Esophagus squamous epithelium (tissue), 5 donors: ENCODE measurements at regions not wholly inside any gene's neighbourhood (a gene's known extent, or its start where the extent isn't known, plus 50 kb on each side); places are given as distances from the start of the nearest gene placed in this dataset.

Experiments
- DNase-seq: peaks from one replicate; lab custom pipeline; 2025; lab: John Stamatoyannopoulos, UW
- H3K27ac ChIP-seq, 4 donors: fragments of 200-600 bp; sonication (generic); one replicate each; pipeline ENCODE4 v1.5.1; 2016 to 2019; ENCODE audit warnings: mild to moderate bottlenecking in 1 of 4
- H3K27me3 ChIP-seq, 4 donors: fragments of 200-600 bp; sonication (generic); 1 replicate in 3 of 4; 2 replicates in 1 of 4; pipeline versions ENCODE4 v1.5.1 to v1.6.0; 2017 to 2021; ENCODE audit warnings: antibody characterized with exemption in 1 of 4
- H3K36me3 ChIP-seq, 3 donors: fragments of 200-600 bp; sonication (generic); one replicate each; pipeline ENCODE4 v1.5.1; 2016 to 2019
- H3K4me1 ChIP-seq, 3 donors: fragments of 200-600 bp; sonication (generic); one replicate each; pipeline ENCODE4 v1.5.1; 2017 to 2019
- H3K4me3 ChIP-seq, 4 donors: fragments of 200-600 bp; sonication (generic); 1 replicate in 3 of 4; 2 replicates in 1 of 4; pipeline ENCODE4 v1.5.1; 2016 to 2019; ENCODE audit warnings: mild to moderate bottlenecking in 2 of 4, moderate library complexity in 1 of 4
- H3K9me3 ChIP-seq, 3 donors: fragments of 200-600 bp; sonication (generic); one replicate each; pipeline ENCODE4 v1.5.1; 2016 to 2019
- POLR2A ChIP-seq, 4 donors: fragments of 450-650 bp; IDR thresholded peaks; one replicate each; pipeline ENCODE4 v1.6.1; 2017; ENCODE audit warnings: antibody characterized with exemption in 4 of 4, mild to moderate bottlenecking in 4 of 4, moderate library complexity in 3 of 4
- WGBS, 2 donors: methylation state at CpG; one replicate each; pipeline ENCODE4 v1.1.5; 2018; 5-methylcytosine and 5-hydroxymethylcytosine counted together
- intact Hi-C: fragments of 100-400 bp; cut with DNase I; formaldehyde crosslinking; loops from one replicate; pipeline ENCODE4 v1.15.0; 2022
- TF ChIP-seq, protein P1 (sequence below), 6 experiments: fragments of 450-650 bp in 4 of 6; fragments of 200-600 bp in 2 of 6; sonication (generic) in 2 of 6; IDR thresholded peaks; one replicate each; pipeline ENCODE4 v1.5.1; 2016 to 2019; ENCODE audit warnings: antibody characterized with exemption in 6 of 6, mild to moderate bottlenecking in 4 of 6, moderate library complexity in 4 of 6
- donor health status: DM: yes; HTN: yes; CAD: no.

DNA sequence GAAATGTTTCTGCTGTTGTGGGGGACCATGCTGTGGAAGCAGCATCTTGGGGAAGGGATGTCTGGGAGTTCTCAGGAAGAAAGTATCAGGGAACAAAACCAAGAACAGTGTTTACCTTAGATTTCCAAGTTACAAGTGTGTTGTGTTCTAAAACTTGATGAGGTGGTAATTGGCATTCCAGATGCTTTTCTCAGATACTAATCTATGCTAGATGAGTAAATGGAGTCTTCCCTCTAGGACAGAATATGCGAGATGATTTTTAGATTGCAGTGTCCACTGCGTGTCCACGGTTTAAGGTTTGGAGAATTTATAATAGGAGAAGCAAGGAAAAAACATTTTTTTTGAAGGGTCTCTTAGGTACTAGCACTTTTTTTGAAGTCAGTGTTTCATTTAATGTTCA is 436.5 kb downstream of the PCNX1 start:
- intact Hi-C loops = no loop called here
- WGBS, 2 donors = 70 to 97% methylated on average over 3 of the region's 3 CpGs
- Histone ChIP-seq H3K4me3 (no peak overlapping the region), H3K27me3 (no peaks in the 10 kb centered on the region), H3K4me1 (peaks cover 0 to 13% (median 7%) of the 10 kb centered on the region in 3 donors), H3K36me3 (no peaks in the 10 kb centered on the region), H3K9me3 (no peaks in the 10 kb centered on the region), H3K27ac (peak overlapping the region in 1 of 4 donors; percentile 6)
- DNase-seq = no peak
- TF ChIP-seq, protein P1, sequence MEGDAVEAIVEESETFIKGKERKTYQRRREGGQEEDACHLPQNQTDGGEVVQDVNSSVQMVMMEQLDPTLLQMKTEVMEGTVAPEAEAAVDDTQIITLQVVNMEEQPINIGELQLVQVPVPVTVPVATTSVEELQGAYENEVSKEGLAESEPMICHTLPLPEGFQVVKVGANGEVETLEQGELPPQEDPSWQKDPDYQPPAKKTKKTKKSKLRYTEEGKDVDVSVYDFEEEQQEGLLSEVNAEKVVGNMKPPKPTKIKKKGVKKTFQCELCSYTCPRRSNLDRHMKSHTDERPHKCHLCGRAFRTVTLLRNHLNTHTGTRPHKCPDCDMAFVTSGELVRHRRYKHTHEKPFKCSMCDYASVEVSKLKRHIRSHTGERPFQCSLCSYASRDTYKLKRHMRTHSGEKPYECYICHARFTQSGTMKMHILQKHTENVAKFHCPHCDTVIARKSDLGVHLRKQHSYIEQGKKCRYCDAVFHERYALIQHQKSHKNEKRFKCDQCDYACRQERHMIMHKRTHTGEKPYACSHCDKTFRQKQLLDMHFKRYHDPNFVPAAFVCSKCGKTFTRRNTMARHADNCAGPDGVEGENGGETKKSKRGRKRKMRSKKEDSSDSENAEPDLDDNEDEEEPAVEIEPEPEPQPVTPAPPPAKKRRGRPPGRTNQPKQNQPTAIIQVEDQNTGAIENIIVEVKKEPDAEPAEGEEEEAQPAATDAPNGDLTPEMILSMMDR (IDR thresholded peaks at IDR 0.05) = no peak
- TF ChIP-seq POLR2A (IDR thresholded peaks at IDR 0.05) = no peak

DNA sequence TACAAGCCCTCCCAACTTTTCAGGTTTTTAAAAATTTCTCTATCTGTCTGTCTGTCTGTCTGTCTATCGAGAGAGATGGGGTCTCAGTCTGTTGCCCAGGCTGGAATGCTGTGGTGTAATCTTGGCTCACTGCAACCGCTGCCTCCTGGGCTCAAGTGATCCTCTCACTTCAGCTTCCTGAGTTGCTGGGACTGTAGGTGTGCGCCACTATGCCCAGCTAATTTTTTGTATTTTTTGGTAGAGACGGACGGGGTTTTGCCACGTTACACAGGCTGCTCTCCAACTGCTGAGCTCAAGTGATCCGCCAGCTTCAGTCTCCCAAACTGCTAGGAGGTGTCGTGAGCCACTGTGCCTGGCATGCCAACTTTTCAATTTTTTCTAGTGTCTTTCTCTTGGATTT is 437.2 kb downstream of the PCNX1 start:
- no peaks in the 10 kb centered on the region for H3K9me3 ChIP-seq
- no peaks in the 10 kb centered on the region for H3K36me3 ChIP-seq
- H3K4me1 ChIP-seq = peaks cover 0 to 6% (median 2%) of the 10 kb centered on the region in 3 donors
- no peak overlapping the region for H3K27ac ChIP-seq
- intact Hi-C loops = no loop called here
- no peaks in the 10 kb centered on the region for H3K27me3 ChIP-seq
- DNase-seq = no peak
- H3K4me3 ChIP-seq = no peak overlapping the region
- TF ChIP-seq, protein P1 (IDR thresholded peaks at IDR 0.05) = no peak
- no peak for TF ChIP-seq POLR2A (IDR thresholded peaks at IDR 0.05)
- WGBS, 2 donors = 88 to 90% methylated on average over 8 of the region's 8 CpGs

DNA sequence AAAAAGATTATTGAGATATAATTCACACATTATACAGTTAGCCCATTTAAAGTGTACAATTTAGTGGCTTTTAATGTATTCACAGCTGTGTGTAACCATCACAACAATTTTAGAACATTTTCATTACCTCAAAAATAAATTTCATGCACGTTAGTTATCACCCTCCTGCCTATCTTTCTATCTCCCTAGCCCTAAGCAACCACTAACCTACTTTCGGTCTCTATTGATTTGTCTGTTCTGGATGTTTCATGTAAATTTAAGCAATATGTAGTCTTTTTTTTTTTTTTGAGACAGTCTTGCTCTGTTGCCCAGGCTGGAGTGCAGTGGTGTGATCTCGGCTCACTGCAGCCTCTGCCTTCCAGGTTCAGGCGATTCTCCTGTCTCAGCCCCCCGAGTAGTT is 439.4 kb downstream of the PCNX1 start:
- peaks cover 0 to 8% (median 0%) of the 10 kb centered on the region in 3 donors for H3K4me1 ChIP-seq
- no peak overlapping the region for H3K4me3 ChIP-seq
- H3K27me3 ChIP-seq = no peaks in the 10 kb centered on the region
- WGBS, 2 donors = 91 to 92% methylated on average over 5 of the region's 5 CpGs
- TF ChIP-seq, protein P1 (IDR thresholded peaks at IDR 0.05) = no peak
- no peak for TF ChIP-seq POLR2A (IDR thresholded peaks at IDR 0.05)
- no peak for DNase-seq
- H3K36me3 ChIP-seq = no peaks in the 10 kb centered on the region
- intact Hi-C loops = no loop called here
- no peaks in the 10 kb centered on the region for H3K9me3 ChIP-seq
- H3K27ac ChIP-seq = no peak overlapping the region

DNA sequence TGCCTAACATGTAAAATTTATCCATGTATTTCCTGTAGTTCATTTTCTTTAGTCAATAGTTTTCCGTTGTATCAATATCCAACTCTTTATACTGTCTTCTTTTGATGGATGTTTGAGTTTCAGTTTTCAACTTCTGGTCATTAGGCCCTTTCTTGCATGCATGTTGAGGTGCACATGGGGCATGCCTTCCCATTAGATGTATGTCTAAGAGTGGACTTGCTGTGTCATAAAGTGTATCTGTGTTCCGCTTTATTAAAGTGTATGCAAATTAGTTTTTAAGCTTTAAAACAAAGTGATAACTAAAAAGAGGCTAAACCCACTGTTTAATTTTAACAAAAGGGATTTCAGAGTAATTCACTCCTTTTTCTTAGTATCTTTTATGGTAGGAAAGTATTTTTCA is 441.1 kb downstream of the PCNX1 start:
- Histone ChIP-seq H3K4me3 (no peak overlapping the region), H3K9me3 (no peaks in the 10 kb centered on the region), H3K27me3 (no peaks in the 10 kb centered on the region), H3K4me1 (peaks cover 0 to 12% (median 0%) of the 10 kb centered on the region in 3 donors), H3K36me3 (no peaks in the 10 kb centered on the region), H3K27ac (no peak overlapping the region)
- WGBS, 2 donors = 85 to 97% methylated on average over 2 of the region's 2 CpGs
- DNase-seq = no peak
- intact Hi-C loops = no loop called here
- TF ChIP-seq, protein P1 (IDR thresholded peaks at IDR 0.05) = no peak
- TF ChIP-seq POLR2A (IDR thresholded peaks at IDR 0.05) = no peak

DNA sequence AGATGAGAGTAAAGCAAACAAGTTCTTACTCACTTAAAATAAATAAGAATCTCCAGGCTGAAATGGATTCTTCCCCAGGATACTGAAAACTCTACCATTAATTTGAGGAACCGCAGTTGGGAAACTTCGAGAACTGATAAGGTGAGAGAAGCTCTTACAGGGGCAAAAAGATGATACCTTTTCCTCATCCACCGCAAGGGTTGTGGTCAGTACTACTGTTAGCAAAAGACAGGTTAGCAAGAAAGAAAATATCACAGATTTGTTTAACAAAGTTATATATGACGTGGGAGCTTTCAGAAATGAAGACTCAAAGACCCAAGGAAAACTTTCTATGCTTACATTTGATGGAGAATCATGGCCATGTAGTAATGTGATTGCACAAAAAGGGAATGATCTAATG is 441.6 kb downstream of the PCNX1 start:
- intact Hi-C loops = no loop called here
- Histone ChIP-seq H3K4me1 (peaks cover 0 to 12% (median 0%) of the 10 kb centered on the region in 3 donors), H3K4me3 (no peak overlapping the region), H3K9me3 (no peaks in the 10 kb centered on the region), H3K27me3 (no peaks in the 10 kb centered on the region), H3K27ac (no peak overlapping the region), H3K36me3 (no peaks in the 10 kb centered on the region)
- DNase-seq = no peak
- TF ChIP-seq POLR2A (IDR thresholded peaks at IDR 0.05) = no peak
- TF ChIP-seq, protein P1 (IDR thresholded peaks at IDR 0.05) = no peak
- WGBS, 2 donors = 88 to 94% methylated on average over 4 of the region's 4 CpGs
